ENCODE measurements at regions not wholly inside any gene's neighbourhood (a gene's known extent, or its start where the extent isn't known, plus 50 kb on each side); places are given as distances from the start of the nearest gene placed in this dataset.

DNA sequence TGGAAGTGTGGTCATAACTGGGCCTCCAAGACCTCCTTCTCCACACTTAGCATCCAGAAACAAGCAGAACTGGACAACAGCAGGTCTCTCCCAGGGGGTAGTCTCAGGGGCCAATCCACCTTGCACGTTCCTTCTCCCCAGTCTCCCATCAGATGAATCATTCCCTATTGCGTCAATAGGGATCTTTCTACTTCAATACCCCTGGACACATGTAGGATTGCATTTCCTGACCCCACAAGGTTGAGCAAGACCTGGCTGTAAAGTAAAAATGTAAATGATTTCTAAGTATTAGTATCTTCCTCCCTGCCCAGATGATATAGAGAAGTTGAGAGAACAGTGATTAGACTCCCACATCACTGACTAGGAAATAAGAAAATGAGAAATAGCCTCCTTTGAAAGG, 224.5 kb upstream of the CSF3R start:
- in situ Hi-C loops (cut with MboI; ENCODE audit: low sequenced_read_pairs) (no loop called here), dilution Hi-C loops (cut with HindIII; ENCODE audit: low sequenced_read_pairs, unreplicated experiment) (no loop called here), intact Hi-C loops (cut with micrococcal nuclease) (no loop called here)
- Histone ChIP-seq H3K9ac (ENCODE audit: low read depth, low read length) (no peak overlapping the region), H3K9me1 (ENCODE audit: insufficient read depth, low read length) (no peaks in the 10 kb centered on the region), H3K23ac (ENCODE audit: low read depth, low read length) (no peak overlapping the region), H3K4me1 (ENCODE audit: control insufficient read depth, insufficient read depth, low read length) (no peaks in the 10 kb centered on the region), H3K27ac (ENCODE audit: insufficient read depth, low read length) (no peak overlapping the region), H3K36me3 (ENCODE audit: control insufficient read depth, insufficient read depth, low read length) (no peaks in the 10 kb centered on the region), H2AK9ac (replicated peaks; ENCODE audit: low read depth, low read length, poor library complexity) (no peak overlapping the region), H4K5ac (ENCODE audit: low read depth, low read length) (no peak overlapping the region), H4K91ac (ENCODE audit: insufficient read depth, low read depth, low read length) (no peak overlapping the region), H3K56ac (ENCODE audit: extremely low read depth, insufficient read depth, low read length) (no peak overlapping the region), H4K8ac (ENCODE audit: low read depth in 2 of 2, low read length in 2 of 2) (no peak overlapping the region), H3K9me3 (ENCODE audit: control insufficient read depth, insufficient read depth, low read length) (no peaks in the 10 kb centered on the region), H3K27me3 (ENCODE audit: control insufficient read depth, insufficient read depth, low read length) (peaks cover 3% of the 10 kb centered on the region; the same call in 1 of the 2 replicates), H3K4ac (ENCODE audit: low read depth, low read length) (no peak overlapping the region), H3K4me2 (ENCODE audit: low read depth, low read length) (no peak overlapping the region), H2AK5ac (ENCODE audit: low read depth, low read length) (no peak overlapping the region), H2AFZ (replicated peaks; ENCODE audit: low read length, poor library complexity) (no peak overlapping the region), H2BK20ac (ENCODE audit: low read depth, low read length) (no peak overlapping the region), H3K14ac (replicated peaks; ENCODE audit: low read depth, low read length) (no peak overlapping the region), H3K79me1 (ENCODE audit: low read depth in 1 of 2, low read length in 2 of 2) (no peaks in the 10 kb centered on the region), H3K18ac (ENCODE audit: low read depth, low read length) (no peak overlapping the region), H4K20me1 (ENCODE audit: insufficient read depth, low read length) (no peaks in the 10 kb centered on the region), H2BK120ac (ENCODE audit: low read depth, low read length) (no peak overlapping the region), H2BK5ac (ENCODE audit: low read depth, low read length, poor library complexity, severe bottlenecking) (no peak overlapping the region), H2BK15ac (ENCODE audit: low read depth, low read length) (no peak overlapping the region), H3K4me3 (ENCODE audit: insufficient read depth, low read depth, low read length) (no peak overlapping the region)
- no TSS peak for BruUV-seq (replicated peaks)
- POLR2A ChIA-PET (ENCODE audit: unreplicated experiment), result no interaction called here
- DNase-seq, result no peak
- no peak for ATAC-seq (ENCODE audit: low read depth)
- 40% methylated on average over 1 of the region's 2 CpGs; no CpG with 5 or more reads in 1 of the 2 experiments for WGBS, 2 experiments (ENCODE audit: extremely low coverage in 2 of 2, insufficient read length in 1 of 2)
- CTCF ChIA-PET, result no interaction called here
- TF ChIP-seq MXI1 (IDR thresholded peaks at IDR 0.05; ENCODE audit: borderline replicate concordance, low read depth, low read length), result no peak
- TF ChIP-seq RCOR1 (IDR thresholded peaks at IDR 0.05; ENCODE audit: insufficient replicate concordance, low read length), result no peak
- TF ChIP-seq CHD1 (IDR thresholded peaks at IDR 0.05; ENCODE audit: low read depth, low read length), result no peak
- TF ChIP-seq RFX5 (IDR thresholded peaks at IDR 0.05; ENCODE audit: low read depth, low read length), result no peak
- no peak for TF ChIP-seq MAFK (IDR thresholded peaks at IDR 0.05; ENCODE audit: low read depth, low read length)
- TF ChIP-seq RAD21 (IDR thresholded peaks at IDR 0.05; ENCODE audit: low read length), result no peak
- TF ChIP-seq POLR2A (IDR thresholded peaks at IDR 0.05; ENCODE audit: low read depth, low read length), result no peak
- no peak for TF ChIP-seq BHLHE40 (IDR thresholded peaks at IDR 0.05; ENCODE audit: low read depth, low read length)
- TF ChIP-seq, protein P1, sequence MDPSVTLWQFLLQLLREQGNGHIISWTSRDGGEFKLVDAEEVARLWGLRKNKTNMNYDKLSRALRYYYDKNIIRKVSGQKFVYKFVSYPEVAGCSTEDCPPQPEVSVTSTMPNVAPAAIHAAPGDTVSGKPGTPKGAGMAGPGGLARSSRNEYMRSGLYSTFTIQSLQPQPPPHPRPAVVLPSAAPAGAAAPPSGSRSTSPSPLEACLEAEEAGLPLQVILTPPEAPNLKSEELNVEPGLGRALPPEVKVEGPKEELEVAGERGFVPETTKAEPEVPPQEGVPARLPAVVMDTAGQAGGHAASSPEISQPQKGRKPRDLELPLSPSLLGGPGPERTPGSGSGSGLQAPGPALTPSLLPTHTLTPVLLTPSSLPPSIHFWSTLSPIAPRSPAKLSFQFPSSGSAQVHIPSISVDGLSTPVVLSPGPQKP (IDR thresholded peaks at IDR 0.05; ENCODE audit: borderline replicate concordance, low read depth, low read length), result no peak
- TF ChIP-seq SMC3 (IDR thresholded peaks at IDR 0.05; ENCODE audit: low read depth, low read length), result no peak
- TF ChIP-seq CTCF (conservative IDR thresholded peaks at IDR 0.05; ENCODE audit: low read depth, low read length), result no peak
- TF ChIP-seq FOS (IDR thresholded peaks at IDR 0.05; ENCODE audit: low read depth, low read length), result no peak
- TF ChIP-seq MAZ (IDR thresholded peaks at IDR 0.05; ENCODE audit: borderline replicate concordance, low read depth, low read length), result no peak
- no peak for TF ChIP-seq NFE2L2 (IDR thresholded peaks at IDR 0.05; ENCODE audit: low read depth, low read length)
- TF ChIP-seq CEBPB (IDR thresholded peaks at IDR 0.05; ENCODE audit: low read depth, low read length), result no peak
- TF ChIP-seq, protein P2, sequence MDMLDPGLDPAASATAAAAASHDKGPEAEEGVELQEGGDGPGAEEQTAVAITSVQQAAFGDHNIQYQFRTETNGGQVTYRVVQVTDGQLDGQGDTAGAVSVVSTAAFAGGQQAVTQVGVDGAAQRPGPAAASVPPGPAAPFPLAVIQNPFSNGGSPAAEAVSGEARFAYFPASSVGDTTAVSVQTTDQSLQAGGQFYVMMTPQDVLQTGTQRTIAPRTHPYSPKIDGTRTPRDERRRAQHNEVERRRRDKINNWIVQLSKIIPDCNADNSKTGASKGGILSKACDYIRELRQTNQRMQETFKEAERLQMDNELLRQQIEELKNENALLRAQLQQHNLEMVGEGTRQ (IDR thresholded peaks at IDR 0.05; ENCODE audit: low read depth, low read length), result no peak

All from IMR-90 (cell line).